ENCODE measurements at regions not wholly inside any gene's neighbourhood (a gene's known extent, or its start where the extent isn't known, plus 50 kb on each side); places are given as distances from the start of the nearest gene placed in this dataset.
A peak's percentile ranks its signal among the peaks of the same experiment; 100 is the strongest.

- TF ChIP-seq ZNF277 (CRISPR knock-in tag; IDR thresholded peaks at IDR 0.05; ENCODE audit: borderline replicate concordance) (no peak), CREBBP (IDR thresholded peaks at IDR 0.05; ENCODE audit: low read depth, low read length) (no peak), HOMEZ (CRISPR knock-in tag; IDR thresholded peaks at IDR 0.05) (0 out of 2 replicates have a peak, but pooled peaks have one; percentile 13), PHB (CRISPR knock-in tag; IDR thresholded peaks at IDR 0.05) (no peak), POLR2G (IDR thresholded peaks at IDR 0.05; ENCODE audit: low read depth, low read length) (peak; percentile 98), GATAD2B (IDR thresholded peaks at IDR 0.05; ENCODE audit: borderline replicate concordance) (no peak), ZNF75A (CRISPR knock-in tag; IDR thresholded peaks at IDR 0.05) (no peak), CCNT2 (IDR thresholded peaks at IDR 0.05; ENCODE audit: borderline replicate concordance, extremely low read depth, insufficient read length, low read depth, low read length) (peak; percentile 89), ZNF175 (CRISPR knock-in tag; IDR thresholded peaks at IDR 0.05; ENCODE audit: low read depth) (no peak), ZBTB7A (IDR thresholded peaks at IDR 0.05; ENCODE audit: borderline replicate concordance, control insufficient read depth, low read depth, low read length) (peak; percentile 89; the same call in 1 of the 2 replicates), ZFX (CRISPR knock-in tag; IDR thresholded peaks at IDR 0.05) (peak; percentile 100), TCF3 (CRISPR knock-in tag; IDR thresholded peaks at IDR 0.05) (no peak; the same call in 1 of the 2 replicates), PTBP1 (IDR thresholded peaks at IDR 0.05; ENCODE audit: low read depth, low read length) (no peak), DLX4 (CRISPR knock-in tag; IDR thresholded peaks at IDR 0.05) (no peak), ZNF717 (CRISPR knock-in tag; IDR thresholded peaks at IDR 0.05) (no peak), THAP12 (CRISPR knock-in tag; IDR thresholded peaks at IDR 0.05) (peak; percentile 84), ZNF655 (CRISPR knock-in tag; IDR thresholded peaks at IDR 0.05) (no peak), ZNF263 (CRISPR knock-in tag; IDR thresholded peaks at IDR 0.05; ENCODE audit: borderline replicate concordance) (peak; percentile 70), DDX20 (tag; IDR thresholded peaks at IDR 0.05; ENCODE audit: low read depth) (no peak), SOX6 (IDR thresholded peaks at IDR 0.05) (no peak), KLF6 (CRISPR knock-in tag; IDR thresholded peaks at IDR 0.05; ENCODE audit: borderline replicate concordance) (no peak), ZKSCAN8 (CRISPR knock-in tag; IDR thresholded peaks at IDR 0.05) (no peak; the same call in 1 of the 2 replicates)
Observed at GRCh38 chr6:4018171-4018923, 60.6 kb downstream of the FAM217A start (continued).
